HL-60 (cell line): ENCODE measurements at regions not wholly inside any gene's neighbourhood (a gene's known extent, or its start where the extent isn't known, plus 50 kb on each side); places are given as distances from the start of the nearest gene placed in this dataset.

Experiments
- DNase-seq, 2 experiments: peaks; one replicate each; pipeline ENCODE4 v3.0.0-alpha.2; 2010 to 2020; ENCODE audit warnings: low read depth in 1 of 2, low spot score in 1 of 2
- H3K27ac ChIP-seq: fragments of 250-450 bp; sonication (Bioruptor Pico); replicated peaks from 2 replicates; pipeline ENCODE4 v1.5.1; 2020; ENCODE audit warnings: mild to moderate bottlenecking, moderate library complexity
- H3K27me3 ChIP-seq: fragments of 250-450 bp; sonication (Bioruptor Pico); 2 replicates; pipeline ENCODE4 v1.5.1; 2021; ENCODE audit warnings: mild to moderate bottlenecking, moderate library complexity; ENCODE audit not compliant: insufficient read depth, poor library complexity, severe bottlenecking
- H3K4me3 ChIP-seq: replicated peaks from 2 replicates; pipeline ENCODE4 v1.5.1; 2011; ENCODE audit warnings: mild to moderate bottlenecking, control low read depth, low read length; ENCODE audit not compliant: insufficient read depth
- CTCF ChIP-seq: IDR thresholded peaks from one replicate; pipeline ENCODE4 v1.5.1; 2011; ENCODE audit warnings: low read length, control low read depth, inconsistent platforms; ENCODE audit not compliant: insufficient read depth
- GABPA ChIP-seq: IDR thresholded peaks from 2 replicates; pipeline ENCODE4 v1.6.1; 2012; ENCODE audit warnings: low read depth
- POLR2AphosphoS5 ChIP-seq: IDR thresholded peaks from 2 replicates; pipeline ENCODE4 v1.6.1; 2012; ENCODE audit warnings: low read depth
- REST ChIP-seq: IDR thresholded peaks from 2 replicates; pipeline ENCODE4 v1.6.1; 2012; ENCODE audit warnings: low read depth; ENCODE audit not compliant: insufficient replicate concordance
- SPI1 ChIP-seq: IDR thresholded peaks from 2 replicates; pipeline ENCODE4 v1.6.1; 2012; ENCODE audit warnings: low read depth, mild to moderate bottlenecking, borderline replicate concordance

- H3K27ac ChIP-seq = no peak overlapping the region
- no peaks in the 10 kb centered on the region for H3K27me3 ChIP-seq
- DNase-seq = no peak
- H3K4me3 ChIP-seq = no peak overlapping the region
- TF ChIP-seq GABPA (no peak), REST (no peak), POLR2AphosphoS5 (no peak), SPI1 (no peak), CTCF (no peak)
These were observed 175.6 kb downstream of the SUCLG1 start for GRCh38 chr2:84283506-84283905.

- Histone ChIP-seq H3K27me3 (no peaks in the 10 kb centered on the region), H3K27ac (no peak overlapping the region), H3K4me3 (no peak overlapping the region)
- DNase-seq = no peak
- no peak for TF ChIP-seq CTCF
These were observed 177.6 kb downstream of the SUCLG1 start for GRCh38 chr2:84281510-84281909.

- Histone ChIP-seq H3K4me3 (no peak overlapping the region), H3K27me3 (no peaks in the 10 kb centered on the region), H3K27ac (no peak overlapping the region)
- DNase-seq = no peak
- no peak for TF ChIP-seq CTCF
- TF ChIP-seq REST = no peak
- TF ChIP-seq SPI1 = no peak
- no peak for TF ChIP-seq POLR2AphosphoS5
- TF ChIP-seq GABPA = no peak
These were observed 178.2 kb downstream of the SUCLG1 start for GRCh38 chr2:84280873-84281272.

- no peak for DNase-seq
- H3K4me3 ChIP-seq = no peak overlapping the region
- H3K27me3 ChIP-seq = no peaks in the 10 kb centered on the region
- H3K27ac ChIP-seq = no peak overlapping the region
- TF ChIP-seq CTCF = no peak
- TF ChIP-seq POLR2AphosphoS5 = no peak
- TF ChIP-seq GABPA = no peak
- TF ChIP-seq SPI1 = no peak
- no peak for TF ChIP-seq REST
These were observed 180.7 kb downstream of the SUCLG1 start for GRCh38 chr2:84278386-84278785.
